CD4-positive, alpha-beta T cell (primary cell): ENCODE measurements at regions not wholly inside any gene's neighbourhood (a gene's known extent, or its start where the extent isn't known, plus 50 kb on each side); places are given as distances from the start of the nearest gene placed in this dataset.

Source experiments
- ATAC-seq: fragments of 200-7000 bp; cut with Tn5 transposase; one replicate; pipeline ENCODE4 v1.10.0; 2022; ENCODE audit warnings: mild to moderate bottlenecking; ENCODE audit not compliant: poor library complexity
- CTCF ChIA-PET: fragments of 350-600 bp; sonication (Branson Sonifier 250); formaldehyde crosslinking; loops from one replicate; lab custom pipeline; 2021; ENCODE audit warnings: antibody characterized with exemption, inconsistent platforms; lab: Charles Lee
- POLR2A ChIA-PET: fragments of 350-600 bp; sonication (Branson Sonifier 250); formaldehyde crosslinking; loops from one replicate; lab custom pipeline; 2021; ENCODE audit warnings: antibody characterized with exemption, inconsistent platforms; lab: Charles Lee
- DNase-seq, 14 experiments: peaks; one replicate each; pipeline ENCODE4 v3.0.0-alpha.2; 2013 to 2020; ENCODE audit warnings: mixed read lengths in 2 of 14
- H3K27ac ChIP-seq, 2 donors: one replicate each; pipeline versions ENCODE4 v1.5.1 to v1.7.0; 2013; ENCODE audit warnings: low read length in 2 of 2, low read depth in 1 of 2, mild to moderate bottlenecking in 1 of 2
- H3K27me3 ChIP-seq, 2 experiments: 1 replicate in 1 of 2; 2 replicates in 1 of 2; pipeline versions ENCODE4 v1.6.1 to v1.7.0; 2013; ENCODE audit warnings: low read length in 2 of 2, control low read depth in 1 of 2, mild to moderate bottlenecking in 1 of 2, moderate library complexity in 1 of 2; ENCODE audit not compliant: insufficient read depth in 2 of 2, control insufficient read depth in 1 of 2
- H3K36me3 ChIP-seq: one replicate; pipeline ENCODE4 v1.6.1; 2013; ENCODE audit warnings: low read length, control low read depth; ENCODE audit not compliant: insufficient read depth
- H3K4me1 ChIP-seq: one replicate; pipeline ENCODE4 v1.6.1; 2013; ENCODE audit warnings: low read length, control low read depth; ENCODE audit not compliant: insufficient read depth
- H3K4me3 ChIP-seq: one replicate; pipeline ENCODE4 v1.5.1; 2013; ENCODE audit warnings: mild to moderate bottlenecking, low read length, moderate library complexity
- H3K9me3 ChIP-seq, 2 experiments: 1 replicate in 1 of 2; 2 replicates in 1 of 2; pipeline versions ENCODE4 v1.6.1 to v1.7.0; 2013; ENCODE audit warnings: low read length in 2 of 2, mild to moderate bottlenecking in 2 of 2, control low read depth in 1 of 2, moderate library complexity in 1 of 2; ENCODE audit not compliant: control insufficient read depth in 1 of 2, insufficient read depth in 1 of 2
- H3K27ac Mint-ChIP-seq: one replicate; pipeline ENCODE4 v1.8.0; 2020; ENCODE audit warnings: mixed read lengths
- H3K27me3 Mint-ChIP-seq: one replicate; pipeline ENCODE4 v1.8.0; 2021; ENCODE audit warnings: mixed read lengths
- H3K36me3 Mint-ChIP-seq: one replicate; pipeline ENCODE4 v1.8.0; 2021; ENCODE audit warnings: low read depth, mixed read lengths
- H3K4me1 Mint-ChIP-seq: one replicate; pipeline ENCODE4 v1.8.0; 2021; ENCODE audit warnings: low read depth, mixed read lengths
- H3K4me3 Mint-ChIP-seq: one replicate; pipeline ENCODE4 v1.8.0; 2020; ENCODE audit warnings: mild to moderate bottlenecking, mixed read lengths
- H3K9me3 Mint-ChIP-seq: one replicate; pipeline ENCODE4 v1.8.0; 2020; ENCODE audit warnings: mixed read lengths
- CTCF ChIP-seq: fragments of 200-600 bp; IDR thresholded peaks from one replicate; pipeline ENCODE4 v1.8.0; 2022; ENCODE audit warnings: antibody characterized with exemption, mild to moderate bottlenecking
- intact Hi-C, 2 experiments: fragments of 100-400 bp; cut with DNase I in 1 of 2; cut with micrococcal nuclease in 1 of 2; formaldehyde crosslinking; loops; one replicate each; pipeline versions ENCODE4 v1.15.1 to v1.9.0; 2023 to 2025; cut with DNase I, micrococcal nuclease

- Mint-ChIP-seq H3K9me3 (no peaks in the 10 kb centered on the region), H3K27me3 (peaks cover 9% of the 10 kb centered on the region), H3K4me3 (no peak overlapping the region), H3K27ac (no peak overlapping the region), H3K36me3 (no peaks in the 10 kb centered on the region), H3K4me1 (no peaks in the 10 kb centered on the region)
- CTCF ChIA-PET = no interaction called here
- intact Hi-C loops = no loop called here
- H3K4me1 ChIP-seq = no peaks in the 10 kb centered on the region
- no peak for DNase-seq
- no peaks in the 10 kb centered on the region for H3K9me3 ChIP-seq
- no peak overlapping the region for H3K27ac ChIP-seq
- POLR2A ChIA-PET = no interaction called here
- no peak for TF ChIP-seq CTCF
- ATAC-seq = no peak
- no peaks in the 10 kb centered on the region for H3K27me3 ChIP-seq
- H3K4me3 ChIP-seq = no peak overlapping the region
- no peaks in the 10 kb centered on the region for H3K36me3 ChIP-seq
Observed at GRCh38 chr4:141462361-141462760, 174.0 kb upstream of the IL15 start.

GRCh38 chr4:141463678-141464077 is 172.7 kb upstream of the IL15 start:
- ATAC-seq = no peak
- intact Hi-C loops = no loop called here
- H3K36me3 ChIP-seq = no peaks in the 10 kb centered on the region
- ChIA-PET CTCF (no interaction called here), POLR2A (no interaction called here)
- H3K9me3 ChIP-seq = no peaks in the 10 kb centered on the region
- no peak for DNase-seq
- no peaks in the 10 kb centered on the region for H3K9me3 Mint-ChIP-seq
- H3K27me3 Mint-ChIP-seq = peaks cover 9% of the 10 kb centered on the region
- no peak overlapping the region for H3K4me3 ChIP-seq
- no peak overlapping the region for H3K27ac Mint-ChIP-seq
- no peak overlapping the region for H3K27ac ChIP-seq
- H3K4me1 ChIP-seq = no peaks in the 10 kb centered on the region
- no peak for TF ChIP-seq CTCF
- no peak overlapping the region for H3K4me3 Mint-ChIP-seq
- H3K36me3 Mint-ChIP-seq = no peaks in the 10 kb centered on the region
- no peaks in the 10 kb centered on the region for H3K27me3 ChIP-seq
- H3K4me1 Mint-ChIP-seq = no peaks in the 10 kb centered on the region

GRCh38 chr4:141464366-141464765 is 172.0 kb upstream of the IL15 start:
- H3K4me1 ChIP-seq = no peaks in the 10 kb centered on the region
- no peak overlapping the region for H3K27ac ChIP-seq
- DNase-seq (no peak), ATAC-seq (no peak)
- ChIA-PET POLR2A (no interaction called here), CTCF (no interaction called here)
- Mint-ChIP-seq H3K27me3 (peaks cover 9% of the 10 kb centered on the region), H3K4me1 (no peaks in the 10 kb centered on the region), H3K36me3 (no peaks in the 10 kb centered on the region), H3K9me3 (no peaks in the 10 kb centered on the region), H3K27ac (no peak overlapping the region), H3K4me3 (no peak overlapping the region)
- no peaks in the 10 kb centered on the region for H3K9me3 ChIP-seq
- intact Hi-C loops = no loop called here
- H3K27me3 ChIP-seq = no peaks in the 10 kb centered on the region
- no peak for TF ChIP-seq CTCF
- H3K36me3 ChIP-seq = no peaks in the 10 kb centered on the region
- H3K4me3 ChIP-seq = no peak overlapping the region
